Adrenal gland (tissue), 9 donors: ENCODE measurements at regions not wholly inside any gene's neighbourhood (a gene's known extent, or its start where the extent isn't known, plus 50 kb on each side); places are given as distances from the start of the nearest gene placed in this dataset.

Experiments
- DNase-seq, 7 donors: peaks; one replicate each; pipeline ENCODE4 v3.0.0-alpha.2; 2019 to 2020
- H3K27ac ChIP-seq, 5 donors: fragments of 200-600 bp; sonication (generic) in 4 of 5; 1 replicate in 3 of 5; 2 replicates in 2 of 5; pipeline versions ENCODE4 v1.5.1 to v1.8.0; 2016 to 2020; ENCODE audit warnings: mild to moderate bottlenecking in 1 of 5
- H3K27me3 ChIP-seq: fragments of 200-600 bp; 2 replicates; pipeline ENCODE4 v1.8.0; 2021
- H3K36me3 ChIP-seq, 2 donors: fragments of 200-600 bp; replicated peaks in 1 of 2; 1 replicate in 1 of 2; 2 replicates in 1 of 2; pipeline versions ENCODE4 v1.5.1 to v1.8.0; 2018 to 2022
- H3K4me1 ChIP-seq, 2 donors: fragments of 200-600 bp; replicated peaks in 1 of 2; 1 replicate in 1 of 2; 2 replicates in 1 of 2; pipeline versions ENCODE4 v1.5.1 to v1.8.0; 2018 to 2021
- H3K4me3 ChIP-seq, 4 donors: fragments of 200-600 bp; sonication (generic) in 3 of 4; one replicate each; pipeline ENCODE4 v1.5.1; 2016 to 2018
- H3K9me3 ChIP-seq, 3 donors: fragments of 200-600 bp; sonication (generic) in 1 of 3; replicated peaks in 1 of 3; 1 replicate in 2 of 3; 2 replicates in 1 of 3; pipeline versions ENCODE4 v1.5.1 to v1.8.0; 2016 to 2021
- POLR2A ChIP-seq, 2 donors: fragments of 450-650 bp; IDR thresholded peaks; one replicate each; pipeline ENCODE4 v1.6.1; 2017; ENCODE audit warnings: antibody characterized with exemption in 2 of 2, mild to moderate bottlenecking in 2 of 2, moderate library complexity in 1 of 2
- WGBS, 4 donors: extraction: QIAGEN DNeasy Blood & Tissue Kit in 2 of 4; methylation state at CpG; one replicate each; pipeline versions ENCODE4 v1.1.5 to v1.1.7; 2013 to 2017; 5-methylcytosine and 5-hydroxymethylcytosine counted together
- intact Hi-C, 2 donors: fragments of 100-400 bp; cut with DNase I; formaldehyde crosslinking; loops; one replicate each; pipeline versions ENCODE4 v1.14.1 to v1.15.0; 2022 to 2023
- TF ChIP-seq, protein P1 (sequence below), 6 experiments: fragments of 450-650 bp in 4 of 6; fragments of 200-600 bp in 2 of 6; sonication (generic) in 1 of 6; IDR thresholded peaks; 1 replicate in 5 of 6; 2 replicates in 1 of 6; pipeline versions ENCODE4 v1.5.1 to v1.8.0; 2016 to 2021; ENCODE audit warnings: antibody characterized with exemption in 6 of 6, mild to moderate bottlenecking in 2 of 6, moderate library complexity in 1 of 6
- donor health status: healthy with polysubstance abuse.
- donor health status: Bipolar disorder and iron deficiency.
- donor health status: DM: yes; HTN: yes; CAD: no.
- donor health status: DM: no; HTN: no; CAD: no.
- donor health status: DM: no; HTN: no; CAD: no.

DNA sequence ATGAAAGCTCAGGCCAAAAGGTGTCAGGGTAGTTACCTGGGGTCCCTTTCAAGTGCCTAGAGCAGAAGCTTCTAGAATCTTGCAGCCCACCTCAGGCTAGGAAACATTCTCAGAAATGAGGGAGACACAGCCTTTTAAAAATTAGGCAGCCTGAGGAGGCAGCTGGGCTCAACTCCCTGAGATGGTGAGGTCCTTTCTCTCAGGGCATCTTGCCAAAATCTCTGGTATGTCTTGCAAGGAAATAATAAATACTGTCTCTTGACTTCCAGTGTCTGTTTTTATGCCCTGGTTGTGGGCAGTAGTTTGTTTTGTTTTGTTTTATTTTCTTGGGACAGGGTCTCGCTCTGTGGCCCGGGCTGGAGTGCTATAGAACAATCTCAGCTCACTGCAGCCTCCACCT, 100.9 kb upstream of the APC start:
- H3K27me3 ChIP-seq: no peaks in the 10 kb centered on the region
- no peak overlapping the region for H3K4me3 ChIP-seq
- intact Hi-C loops: no loop called here
- DNase-seq: no peak
- TF ChIP-seq, protein P1, sequence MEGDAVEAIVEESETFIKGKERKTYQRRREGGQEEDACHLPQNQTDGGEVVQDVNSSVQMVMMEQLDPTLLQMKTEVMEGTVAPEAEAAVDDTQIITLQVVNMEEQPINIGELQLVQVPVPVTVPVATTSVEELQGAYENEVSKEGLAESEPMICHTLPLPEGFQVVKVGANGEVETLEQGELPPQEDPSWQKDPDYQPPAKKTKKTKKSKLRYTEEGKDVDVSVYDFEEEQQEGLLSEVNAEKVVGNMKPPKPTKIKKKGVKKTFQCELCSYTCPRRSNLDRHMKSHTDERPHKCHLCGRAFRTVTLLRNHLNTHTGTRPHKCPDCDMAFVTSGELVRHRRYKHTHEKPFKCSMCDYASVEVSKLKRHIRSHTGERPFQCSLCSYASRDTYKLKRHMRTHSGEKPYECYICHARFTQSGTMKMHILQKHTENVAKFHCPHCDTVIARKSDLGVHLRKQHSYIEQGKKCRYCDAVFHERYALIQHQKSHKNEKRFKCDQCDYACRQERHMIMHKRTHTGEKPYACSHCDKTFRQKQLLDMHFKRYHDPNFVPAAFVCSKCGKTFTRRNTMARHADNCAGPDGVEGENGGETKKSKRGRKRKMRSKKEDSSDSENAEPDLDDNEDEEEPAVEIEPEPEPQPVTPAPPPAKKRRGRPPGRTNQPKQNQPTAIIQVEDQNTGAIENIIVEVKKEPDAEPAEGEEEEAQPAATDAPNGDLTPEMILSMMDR (IDR thresholded peaks at IDR 0.05): no peak
- 58 to 84% (median 71%) methylated on average over 2 of the region's 2 CpGs for WGBS, 4 donors
- no peaks in the 10 kb centered on the region for H3K9me3 ChIP-seq
- no peak overlapping the region for H3K27ac ChIP-seq
- no peaks in the 10 kb centered on the region for H3K36me3 ChIP-seq
- H3K4me1 ChIP-seq: no peaks in the 10 kb centered on the region

DNA sequence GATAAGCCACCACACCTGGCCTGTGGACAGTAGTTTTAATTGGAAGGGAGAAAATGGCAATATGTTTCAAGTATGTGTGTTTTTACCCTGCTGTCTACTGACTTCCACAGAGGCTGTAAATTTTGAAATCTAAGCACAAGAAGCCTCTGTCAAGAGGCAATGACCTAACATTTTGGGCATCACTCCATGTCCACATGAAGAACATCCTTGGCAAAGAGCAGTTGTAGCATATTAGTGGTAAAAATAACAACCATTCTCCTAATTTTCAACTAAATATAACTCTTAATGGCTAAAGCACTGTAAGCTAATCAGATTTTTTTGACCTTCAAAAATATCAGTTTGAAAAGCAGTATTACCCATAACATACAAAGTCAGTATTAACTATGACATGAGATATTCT, 100.3 kb upstream of the APC start:
- no peak for TF ChIP-seq POLR2A (IDR thresholded peaks at IDR 0.05)
- TF ChIP-seq, protein P1 (IDR thresholded peaks at IDR 0.05): no peak
- DNase-seq: peak in 4 of 7 donors; percentile 8 to 23 (median 21)
- H3K27me3 ChIP-seq: no peaks in the 10 kb centered on the region
- no peaks in the 10 kb centered on the region for H3K9me3 ChIP-seq
- intact Hi-C loops: no loop called here
- H3K4me3 ChIP-seq: no peak overlapping the region
- no peaks in the 10 kb centered on the region for H3K4me1 ChIP-seq
- H3K27ac ChIP-seq: no peak overlapping the region
- no peaks in the 10 kb centered on the region for H3K36me3 ChIP-seq

DNA sequence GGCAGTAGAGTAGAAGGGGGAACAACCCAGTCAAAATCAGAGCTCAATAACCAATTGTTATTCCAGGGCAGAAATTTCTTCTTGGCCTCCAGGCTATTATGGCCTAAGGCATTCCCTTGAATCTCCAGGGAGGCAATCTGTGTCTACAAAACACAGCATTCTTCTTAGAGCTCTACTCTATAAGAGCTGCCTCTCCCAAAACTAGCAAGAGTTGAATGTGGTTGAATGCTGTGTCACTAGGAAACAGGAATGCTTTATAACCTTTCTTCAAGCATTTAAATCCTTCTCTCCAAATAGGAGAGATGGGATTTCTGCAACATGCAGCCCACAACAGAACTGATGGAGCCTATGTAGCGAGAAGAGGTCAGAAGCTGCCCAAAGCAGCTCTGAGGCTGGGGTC, 97.1 kb upstream of the APC start:
- intact Hi-C loops: no loop called here
- Histone ChIP-seq H3K4me3 (no peak overlapping the region), H3K9me3 (no peaks in the 10 kb centered on the region), H3K27me3 (no peaks in the 10 kb centered on the region), H3K27ac (no peak overlapping the region), H3K36me3 (no peaks in the 10 kb centered on the region), H3K4me1 (no peaks in the 10 kb centered on the region)
- no peak for DNase-seq
- TF ChIP-seq POLR2A (IDR thresholded peaks at IDR 0.05): no peak
- 75 to 88% (median 85%) methylated on average over 1 of the region's 1 CpG for WGBS, 4 donors

DNA sequence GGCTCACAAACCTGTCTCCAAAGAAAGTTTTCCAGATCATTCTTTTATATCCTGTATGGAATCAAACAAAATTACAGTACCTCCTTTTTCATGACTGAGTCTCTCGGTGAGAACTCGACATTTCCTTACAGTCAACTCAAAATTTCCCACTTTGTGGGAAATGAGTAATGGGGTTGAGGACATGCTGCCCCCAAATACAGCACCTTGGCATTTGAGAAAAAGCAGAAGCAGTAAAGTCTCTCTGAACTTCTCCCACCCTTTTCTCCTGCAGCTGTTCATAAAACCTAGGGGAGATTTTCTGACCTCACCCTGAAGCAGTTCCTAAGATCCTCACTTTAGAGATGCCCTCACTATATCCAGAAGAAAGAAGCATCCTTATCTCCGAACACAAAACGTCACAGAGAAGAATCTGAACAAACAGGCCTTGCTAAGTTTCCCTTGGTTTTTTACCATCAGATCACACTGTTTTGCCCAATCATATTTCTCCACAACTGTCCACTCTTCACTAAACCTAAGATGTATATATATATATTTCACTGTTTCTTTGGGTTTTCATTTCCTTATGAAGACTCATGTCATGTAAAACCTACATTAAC, 96.1 kb upstream of the APC start:
- TF ChIP-seq, protein P1 (IDR thresholded peaks at IDR 0.05): no peak
- no peak for TF ChIP-seq POLR2A (IDR thresholded peaks at IDR 0.05)
- Histone ChIP-seq H3K27ac (no peak overlapping the region), H3K27me3 (no peaks in the 10 kb centered on the region), H3K36me3 (no peaks in the 10 kb centered on the region), H3K4me1 (no peaks in the 10 kb centered on the region), H3K9me3 (no peaks in the 10 kb centered on the region), H3K4me3 (no peak overlapping the region)
- 77 to 95% (median 89%) methylated on average over 4 of the region's 4 CpGs for WGBS, 4 donors
- intact Hi-C loops: no loop called here
- DNase-seq: no peak

DNA sequence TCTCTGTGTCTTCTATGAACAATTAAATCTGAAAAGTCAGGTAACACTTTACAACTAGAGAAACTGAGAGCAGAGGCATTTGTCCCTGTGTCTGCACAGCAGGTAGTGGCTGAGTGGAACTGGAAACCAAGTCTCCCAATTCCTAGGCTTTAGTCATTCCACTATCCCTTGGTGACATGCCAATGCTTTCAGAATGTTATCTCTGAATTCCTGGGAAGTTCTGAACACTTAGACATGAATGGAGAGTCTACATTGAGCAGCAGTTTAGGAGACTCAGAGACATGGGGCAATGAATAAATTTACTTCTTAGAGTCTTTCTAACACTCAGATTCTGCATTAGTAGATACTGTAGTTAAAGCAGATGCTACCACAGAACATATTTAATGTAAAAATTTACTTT, 94.8 kb upstream of the APC start:
- Histone ChIP-seq H3K4me3 (no peak overlapping the region), H3K27ac (no peak overlapping the region), H3K4me1 (no peaks in the 10 kb centered on the region), H3K27me3 (no peaks in the 10 kb centered on the region), H3K9me3 (no peaks in the 10 kb centered on the region), H3K36me3 (no peaks in the 10 kb centered on the region)
- no peak for DNase-seq
- intact Hi-C loops: no loop called here
- TF ChIP-seq, protein P1 (IDR thresholded peaks at IDR 0.05): no peak
- TF ChIP-seq POLR2A (IDR thresholded peaks at IDR 0.05): no peak
